ENCODE measurements at regions not wholly inside any gene's neighbourhood (a gene's known extent, or its start where the extent isn't known, plus 50 kb on each side); places are given as distances from the start of the nearest gene placed in this dataset.
A peak's percentile ranks its signal among the peaks of the same experiment; 100 is the strongest.
"Not testable (repeated sequence)": the region's sequence is repeated elsewhere in the genome, so short reads cannot be mapped to it uniquely, and the experiment has no call there.

GRCh38 chr12:131442337-131442918 is 268.5 kb upstream of the SFSWAP start:
- ATAC-seq = no peak

- ATAC-seq = no peak
Measured at GRCh38 chr12:131443019-131444000, 267.6 kb upstream of the SFSWAP start.

DNA sequence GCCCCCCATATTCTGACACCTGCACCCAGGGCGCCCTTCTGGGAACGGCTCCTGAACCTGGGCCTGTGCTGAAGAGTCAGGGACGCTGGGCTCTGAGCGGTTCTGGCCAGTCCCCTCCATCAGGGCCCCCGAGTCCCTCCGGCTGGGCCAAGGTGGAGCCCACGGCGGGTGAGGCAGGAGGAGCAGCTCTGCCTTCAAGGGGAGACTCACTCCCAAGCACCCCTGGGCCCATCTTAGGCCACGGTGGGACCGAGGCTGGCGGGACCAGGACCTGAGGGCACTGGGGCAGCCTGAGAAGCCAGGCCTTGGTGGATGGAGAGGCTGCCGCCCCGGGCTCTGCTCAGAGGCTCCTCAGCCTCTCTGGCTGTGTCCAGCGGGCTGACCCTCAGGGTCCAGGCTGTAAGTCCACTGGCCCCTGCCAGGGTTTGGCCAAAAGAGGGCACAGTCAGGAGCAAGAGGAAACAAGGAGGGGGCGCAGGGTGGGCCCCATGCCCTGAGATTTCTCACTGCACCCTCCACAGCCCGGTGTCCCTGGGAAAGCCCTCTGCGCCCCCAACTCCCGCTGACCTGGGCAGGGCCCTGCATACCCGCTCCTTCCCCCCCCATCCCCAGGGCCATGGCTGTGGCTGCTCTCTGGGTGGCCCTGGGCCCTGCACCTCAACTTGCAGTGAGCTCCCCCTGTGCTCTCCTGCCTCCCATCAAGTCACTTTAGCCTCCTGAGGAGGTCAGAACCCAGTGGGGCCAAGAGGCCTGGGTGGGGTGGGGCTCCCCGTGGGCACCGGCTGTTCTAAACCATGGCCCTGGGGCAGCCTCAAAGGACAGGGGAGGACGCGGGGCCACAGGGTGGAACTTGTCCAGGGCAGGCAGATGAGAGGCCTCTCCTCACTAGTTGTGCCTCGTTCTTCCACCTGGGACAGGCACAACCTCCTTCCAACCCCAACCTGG is 266.4 kb upstream of the SFSWAP start:
- ATAC-seq = no peak

GRCh38 chr12:131445184-131445774 is 265.6 kb upstream of the SFSWAP start:
- ATAC-seq = no peak

- no peak for ATAC-seq
Measured at GRCh38 chr12:131445795-131446194, 265.1 kb upstream of the SFSWAP start.

DNA sequence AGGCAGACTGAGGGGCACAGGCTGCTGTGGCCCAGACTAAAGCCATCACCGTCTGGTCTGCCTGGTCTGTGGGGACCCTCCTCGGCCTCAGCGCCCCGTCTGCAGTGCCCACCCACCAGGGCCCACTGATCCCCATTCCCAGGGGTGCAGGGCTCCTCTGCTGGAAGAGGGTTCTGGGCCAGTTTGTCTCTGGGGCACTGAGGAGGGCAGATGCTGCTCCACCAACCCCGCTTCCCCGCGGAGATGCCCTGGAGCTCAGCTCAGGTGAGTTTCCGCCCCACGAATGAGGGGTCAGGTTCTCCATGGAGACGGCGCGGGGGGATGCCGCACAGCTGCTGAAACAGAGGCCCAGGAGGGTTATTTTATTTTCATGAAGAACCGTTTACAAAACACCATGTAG is 263.3 kb upstream of the SFSWAP start:
- ATAC-seq = not testable (repeated sequence)

GRCh38 chr12:131448254-131448795 is 262.6 kb upstream of the SFSWAP start:
- no peak for ATAC-seq

DNA sequence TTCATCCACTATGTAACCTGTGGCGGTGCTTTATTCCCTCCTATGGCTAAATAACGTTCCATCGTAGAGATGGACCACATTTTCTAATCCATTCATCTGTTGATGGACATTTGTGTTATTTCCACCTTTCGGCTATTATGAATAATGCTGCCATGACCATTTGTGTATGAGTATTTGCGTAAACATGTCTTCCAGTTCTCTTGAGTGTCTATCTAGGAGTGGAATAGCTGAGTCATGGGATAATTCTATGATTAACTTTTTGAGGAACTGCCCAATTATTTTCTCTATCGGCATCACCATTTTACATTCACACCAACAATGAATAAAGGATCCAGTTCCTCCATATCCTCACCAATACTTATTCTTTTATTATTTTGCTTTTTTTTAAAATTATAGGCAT is 261.9 kb upstream of the SFSWAP start:
- ATAC-seq = no peak

DNA sequence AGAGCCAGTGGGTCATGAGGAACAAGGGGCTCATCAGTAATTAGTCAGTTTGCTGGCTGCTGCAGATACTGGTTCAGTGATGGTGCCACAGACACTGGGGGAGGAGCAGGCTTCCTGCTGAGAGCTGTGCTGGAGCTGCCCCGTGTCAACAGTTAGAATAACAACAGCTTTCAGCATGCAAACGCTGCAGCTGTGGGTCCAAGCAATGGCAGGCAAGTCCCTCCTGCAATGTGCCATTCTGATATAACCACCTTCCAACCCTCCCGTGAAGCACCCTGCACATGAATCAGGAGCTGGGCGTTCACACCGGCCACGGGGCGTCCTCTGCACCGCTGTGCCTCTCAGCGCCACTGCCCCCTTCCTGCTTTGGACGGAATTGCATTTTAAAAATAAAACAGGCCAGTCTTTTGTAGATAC is 258.4 kb upstream of the SFSWAP start:
- no peak for ATAC-seq

- peak; percentile 44 to 49 for ATAC-seq
Measured at GRCh38 chr12:131454418-131455217, 256.3 kb upstream of the SFSWAP start.

- ATAC-seq = no peak
Measured at GRCh38 chr12:131455218-131455506, 255.7 kb upstream of the SFSWAP start.

GRCh38 chr12:131455581-131456110 is 255.2 kb upstream of the SFSWAP start:
- no peak for ATAC-seq

DNA sequence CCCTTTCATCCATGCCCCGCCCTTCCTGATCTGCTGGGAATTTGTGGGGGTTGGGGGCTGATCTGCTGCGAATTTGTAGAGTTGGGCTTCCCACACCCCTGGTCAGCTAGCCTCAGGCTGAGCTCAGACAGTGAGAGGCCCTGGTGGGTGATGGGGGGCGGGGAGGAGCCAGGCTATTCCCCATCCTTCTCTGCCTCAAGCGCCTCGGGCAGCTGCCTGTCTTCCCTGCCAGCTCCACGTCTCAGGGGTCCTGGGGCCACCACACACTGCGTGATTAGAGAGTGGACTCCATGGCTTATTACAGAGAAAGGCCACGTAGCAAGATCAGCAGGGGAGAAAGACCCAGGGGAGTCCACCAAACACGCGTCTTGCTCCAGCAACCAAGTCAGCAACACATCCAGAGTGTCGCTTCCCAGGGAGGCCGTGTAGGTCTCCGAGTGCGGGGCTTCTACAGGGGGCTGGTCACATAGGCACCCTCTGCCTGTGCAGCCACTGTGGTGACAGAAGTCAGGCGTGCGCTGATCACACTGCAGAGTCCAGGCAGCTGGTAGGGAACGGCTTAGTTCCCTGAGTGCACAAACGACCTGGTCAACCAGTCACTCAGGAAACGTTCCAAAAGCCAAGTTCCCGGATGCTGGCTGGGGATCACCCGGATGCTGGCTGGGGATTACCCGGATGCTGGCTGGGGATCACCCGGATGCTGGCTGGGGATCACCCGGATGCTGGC is 254.4 kb upstream of the SFSWAP start:
- no peak for ATAC-seq

DNA sequence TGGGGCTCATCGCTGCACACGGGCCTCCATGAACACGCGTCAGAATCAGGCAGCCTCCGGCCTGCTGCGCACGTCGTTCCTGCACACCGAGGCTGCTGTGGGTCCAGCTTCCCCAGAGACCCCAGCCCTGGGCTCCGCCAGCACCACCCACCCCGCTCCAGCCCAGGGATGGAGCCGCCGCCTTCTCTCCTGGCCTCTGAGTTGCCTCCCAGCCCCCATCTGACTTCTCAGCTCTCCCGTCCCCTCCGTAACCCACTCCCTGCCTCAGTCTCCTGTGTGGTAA is 253.9 kb upstream of the SFSWAP start:
- no peak for ATAC-seq

DNA sequence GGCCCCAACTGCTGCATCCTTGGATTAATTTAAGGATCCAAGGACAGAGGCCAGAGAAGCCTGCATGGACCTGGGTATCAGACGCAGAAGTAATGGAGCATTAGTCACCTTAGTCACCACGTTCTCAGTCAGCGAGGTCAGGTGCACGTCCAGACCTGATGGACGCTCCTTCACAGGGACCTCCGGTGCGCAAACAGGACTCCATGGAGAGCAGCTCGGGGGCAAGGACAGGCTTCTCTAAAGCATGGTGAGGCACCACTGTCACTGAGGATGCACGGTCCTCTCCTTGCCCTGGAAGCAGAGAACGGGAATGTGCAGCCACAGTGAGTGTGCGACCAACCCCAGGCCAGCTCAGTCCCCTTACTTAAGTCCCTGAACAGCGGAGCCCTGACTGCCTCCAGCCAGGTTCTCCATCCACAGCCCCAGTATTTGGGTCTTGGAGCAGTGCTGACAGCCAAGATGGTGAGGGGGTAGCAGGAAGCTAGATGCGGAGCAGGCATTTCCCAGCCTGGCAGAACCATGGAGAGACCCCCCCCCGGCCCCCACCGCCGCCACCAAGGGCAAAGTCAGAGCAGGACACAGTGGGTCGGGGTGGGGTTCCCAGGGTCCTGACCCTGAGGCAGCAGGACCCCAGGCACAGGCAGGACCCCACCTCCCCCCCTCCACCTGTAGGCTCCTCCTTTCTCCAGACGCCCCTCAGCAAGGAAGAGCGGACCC is 253.4 kb upstream of the SFSWAP start:
- no peak for ATAC-seq

- ATAC-seq = no peak
Measured at GRCh38 chr12:131458048-131458374, 252.9 kb upstream of the SFSWAP start.

GRCh38 chr12:131458931-131459772 is 251.7 kb upstream of the SFSWAP start:
- no peak for ATAC-seq

- no peak for ATAC-seq
Measured at GRCh38 chr12:131459773-131460365, 251.0 kb upstream of the SFSWAP start.

GRCh38 chr12:131460520-131460919 is 250.4 kb upstream of the SFSWAP start:
- ATAC-seq = no peak
